HPDE6-E6E7 (cell line): ENCODE measurements at regions not wholly inside any gene's neighbourhood (a gene's known extent, or its start where the extent isn't known, plus 50 kb on each side); places are given as distances from the start of the nearest gene placed in this dataset.

Experiments used
- DNase-seq: peaks from one replicate; pipeline ENCODE4 v3.0.0; 2011; ENCODE audit warnings: missing footprints; ENCODE audit errors: extremely low spot score

DNA sequence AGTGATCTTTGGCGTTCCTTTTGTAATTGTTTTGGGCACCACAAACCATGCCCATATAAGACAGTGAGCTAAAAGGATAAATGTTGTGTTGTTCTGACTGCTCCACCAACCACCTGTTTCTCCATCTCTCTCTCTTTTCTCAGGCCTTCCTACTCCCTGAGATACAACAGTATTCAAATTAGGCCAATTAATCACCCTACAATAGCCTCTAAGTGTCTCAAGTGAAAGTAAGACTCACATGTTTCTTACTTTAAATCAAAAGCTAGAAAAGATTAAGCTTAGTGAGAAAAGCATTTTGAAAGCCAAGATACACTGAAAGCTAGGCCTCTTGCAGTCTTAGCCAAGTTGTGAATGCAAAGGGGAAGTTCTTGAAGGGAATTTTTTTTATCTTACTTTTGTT lies 268.8 kb upstream of the NREP start:
- no peak for DNase-seq

DNA sequence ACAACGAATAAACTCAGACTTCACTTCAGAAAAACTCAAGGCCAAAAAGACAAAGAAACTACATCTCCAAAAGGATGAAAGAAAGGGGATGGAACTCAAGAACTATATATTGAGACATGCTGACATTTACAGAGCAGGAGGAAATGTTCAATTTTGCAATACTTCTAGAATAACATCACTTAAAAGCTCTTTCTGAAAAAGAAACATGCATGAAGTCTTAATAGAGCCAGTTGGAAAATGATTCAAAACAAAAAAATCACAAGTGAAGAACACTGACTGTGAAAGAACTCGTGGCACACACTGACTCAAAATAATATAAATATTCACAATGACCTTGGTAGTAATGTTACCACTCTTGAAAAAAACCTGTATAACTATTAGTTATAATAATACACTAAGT lies 267.8 kb upstream of the NREP start:
- no peak for DNase-seq

DNA sequence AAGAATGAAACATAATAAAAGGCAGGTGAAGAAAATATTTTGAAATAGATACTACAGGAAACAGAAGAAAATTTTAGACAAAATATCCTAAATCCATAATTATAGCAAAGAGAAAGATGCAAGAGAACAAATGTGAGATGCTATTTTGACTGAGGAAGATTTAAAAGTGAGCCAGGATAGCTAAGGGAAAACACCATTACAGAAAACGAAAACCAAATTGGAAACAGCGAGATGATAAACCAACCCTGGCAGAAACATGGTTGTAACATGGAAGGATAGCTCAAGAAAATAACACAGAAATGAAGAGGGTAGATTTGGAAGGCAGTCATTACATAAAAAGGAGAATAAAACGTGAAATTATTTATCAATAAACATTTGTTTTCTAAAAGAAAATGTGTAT lies 267.2 kb upstream of the NREP start:
- no peak for DNase-seq

DNA sequence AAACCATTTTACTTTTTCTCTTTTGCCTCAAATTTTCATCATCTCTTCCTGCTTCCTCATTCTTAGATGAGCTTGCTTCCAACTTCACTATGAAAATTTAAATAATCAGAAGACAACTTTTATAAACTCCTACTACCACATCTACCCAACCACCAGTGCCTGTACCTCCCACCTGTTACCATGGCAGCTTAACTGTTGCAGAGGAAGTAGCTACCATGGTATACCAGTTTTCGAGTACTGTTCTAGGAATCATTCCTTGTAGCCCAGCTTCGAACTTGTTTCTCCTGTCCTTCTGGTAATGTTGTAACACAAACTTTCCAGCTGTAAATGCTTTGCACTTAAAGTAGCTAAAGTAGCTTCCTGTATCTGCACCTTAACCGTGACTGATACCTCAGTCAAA lies 266.8 kb upstream of the NREP start:
- DNase-seq, result no peak

DNA sequence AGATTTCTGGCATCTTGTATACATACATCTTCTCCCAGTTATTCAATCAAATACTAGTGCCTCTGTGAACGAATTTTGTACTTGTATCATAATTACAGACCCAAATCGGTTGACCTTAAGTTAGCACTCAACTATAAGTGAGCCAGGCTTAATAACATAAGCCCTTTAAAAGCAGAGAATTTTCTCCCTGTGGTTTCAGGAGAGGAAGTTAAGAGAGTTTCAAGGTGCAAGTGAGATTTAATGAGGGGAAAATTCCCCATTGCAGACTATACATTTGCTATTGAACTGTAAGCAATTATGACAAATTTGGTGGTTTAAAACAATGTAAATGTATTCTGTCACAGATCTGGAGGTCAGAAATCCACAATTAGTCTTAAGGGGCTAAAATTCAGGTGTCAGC lies 261.9 kb upstream of the NREP start:
- DNase-seq, result no peak

DNA sequence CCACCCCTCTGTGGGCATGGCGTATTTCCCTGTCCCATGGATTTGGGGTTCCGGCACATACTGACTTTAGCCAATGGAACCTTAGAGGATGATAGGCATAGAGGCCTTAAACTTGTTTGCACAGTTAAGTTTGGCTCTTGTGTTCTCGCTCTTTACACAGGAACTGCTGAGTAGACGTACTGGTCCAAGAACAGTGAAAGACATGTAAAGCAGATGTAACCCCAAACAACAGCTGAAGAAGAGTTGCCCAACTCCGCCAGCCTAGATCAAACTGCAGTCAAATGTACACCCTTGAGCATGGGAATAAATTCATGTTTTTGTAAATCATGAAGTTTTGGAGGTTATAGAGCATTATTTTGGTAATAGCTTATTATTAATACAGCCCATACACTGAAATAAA lies 260.0 kb upstream of the NREP start:
- DNase-seq, result no peak

DNA sequence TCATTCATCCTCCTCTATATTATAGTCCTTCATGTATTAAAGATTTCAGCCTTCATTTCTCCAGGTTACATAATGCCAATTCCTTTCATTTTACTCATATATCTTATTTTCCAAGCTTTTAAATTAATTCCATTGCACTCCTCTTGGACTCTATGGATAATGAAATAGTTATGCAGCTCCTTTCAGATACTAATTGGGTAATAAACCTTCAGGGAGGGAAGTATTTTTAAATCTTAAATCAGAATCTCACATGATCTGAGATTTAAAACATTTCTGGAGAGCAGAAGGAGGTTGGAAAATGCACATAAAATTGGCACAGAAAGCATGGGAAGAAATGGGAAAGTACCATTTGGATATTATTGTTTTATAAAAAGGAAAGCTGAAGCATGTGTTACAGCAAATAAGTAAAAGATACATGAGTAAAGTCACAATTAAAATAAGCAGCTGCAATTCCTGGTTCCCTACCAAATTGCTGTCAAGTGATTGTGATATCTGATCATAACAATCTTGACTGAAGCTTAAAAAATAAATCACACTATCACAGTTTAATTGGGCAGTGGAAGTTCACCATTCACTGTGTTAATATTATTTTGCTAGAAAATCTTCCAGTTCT lies 257.9 kb upstream of the NREP start:
- no peak for DNase-seq

DNA sequence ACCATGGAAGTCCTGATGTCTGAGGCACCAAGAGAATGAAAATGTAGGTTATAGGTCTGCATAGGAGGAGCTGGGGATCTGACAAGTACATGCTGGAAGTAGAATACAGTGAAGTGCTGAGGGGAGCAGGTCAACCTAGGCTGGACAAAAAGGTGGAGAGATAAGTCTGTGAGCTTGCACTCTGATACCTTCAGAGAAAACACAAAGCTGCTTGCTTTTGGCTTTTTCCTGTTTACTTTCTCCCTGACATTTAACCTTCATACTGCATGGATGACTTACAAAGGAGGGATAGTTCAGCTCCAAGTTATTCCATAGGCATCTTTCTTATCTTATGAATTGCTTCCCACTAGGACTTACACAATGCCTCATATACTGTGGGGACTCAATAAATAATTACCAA lies 256.7 kb upstream of the NREP start:
- no peak for DNase-seq

DNA sequence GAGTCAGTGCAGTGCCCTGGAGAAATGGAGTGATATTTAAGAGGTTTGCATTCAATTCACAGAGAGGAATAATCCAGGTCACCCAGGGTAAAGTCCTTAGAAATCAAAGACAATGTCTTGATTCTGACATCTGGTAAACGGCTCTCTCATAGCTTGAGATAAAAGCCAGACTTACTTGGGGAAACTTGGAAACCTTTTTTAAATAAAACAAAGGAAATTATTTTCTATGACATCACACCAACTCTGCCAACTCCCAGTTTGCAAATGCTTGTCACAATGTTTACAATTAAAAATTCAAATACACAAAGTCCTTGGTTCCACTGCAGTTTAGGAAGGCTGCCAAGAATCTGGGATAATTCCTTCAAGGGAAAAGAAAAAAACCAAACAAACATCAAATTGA lies 255.1 kb upstream of the NREP start:
- DNase-seq, result no peak

DNA sequence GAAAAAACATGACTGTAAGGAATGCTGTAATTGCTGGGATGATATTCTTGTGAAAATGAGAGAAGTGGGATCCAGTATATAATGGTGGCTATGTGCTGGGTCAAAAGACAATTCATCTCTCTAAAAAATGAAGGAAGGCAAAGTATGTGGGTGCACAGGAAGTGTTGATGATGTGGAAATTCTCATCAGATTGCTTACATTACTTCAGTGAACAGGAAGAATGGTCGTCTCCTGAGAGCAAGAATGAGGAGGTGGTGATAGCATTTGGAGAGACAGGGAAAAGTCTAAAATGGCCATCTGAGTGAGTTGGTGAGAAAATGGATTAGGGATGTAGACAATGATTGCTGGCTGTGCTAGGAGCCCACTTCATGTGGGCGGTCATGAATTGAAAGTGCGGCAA lies 253.5 kb upstream of the NREP start:
- DNase-seq, result no peak

DNA sequence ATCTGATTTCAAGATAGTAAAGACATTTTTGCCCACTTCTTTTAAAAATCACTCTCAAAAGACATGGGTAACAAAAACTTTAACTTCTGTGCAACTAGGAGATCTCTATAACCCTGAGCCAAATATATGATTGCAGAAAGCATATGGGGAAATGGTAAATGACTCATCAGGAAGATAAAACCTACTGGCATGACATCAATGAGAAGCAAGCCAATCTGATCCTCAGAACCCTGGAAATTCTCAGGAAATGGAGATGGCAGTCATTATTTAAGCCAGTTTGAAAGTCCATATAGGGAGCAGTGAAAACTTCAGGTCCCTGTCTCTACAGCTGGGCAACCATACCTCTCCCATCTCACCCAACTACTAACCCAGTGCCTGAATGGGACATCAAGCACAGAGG lies 249.7 kb upstream of the NREP start:
- no peak for DNase-seq

DNA sequence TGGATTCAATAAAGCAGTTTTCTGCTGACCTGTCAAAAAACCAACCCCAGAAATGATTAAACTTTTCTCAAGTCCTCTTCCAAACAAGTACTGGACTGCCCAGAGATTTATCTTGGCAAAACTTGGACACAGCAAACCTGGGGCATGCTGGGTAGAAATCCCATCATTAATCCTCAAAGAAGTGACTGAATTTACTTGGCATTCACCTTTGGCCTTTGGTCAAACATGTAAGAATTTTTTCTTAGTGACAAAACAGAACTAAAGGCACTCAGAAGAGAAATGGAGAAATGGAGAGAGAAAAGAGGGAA lies 248.6 kb upstream of the NREP start:
- no peak for DNase-seq

DNA sequence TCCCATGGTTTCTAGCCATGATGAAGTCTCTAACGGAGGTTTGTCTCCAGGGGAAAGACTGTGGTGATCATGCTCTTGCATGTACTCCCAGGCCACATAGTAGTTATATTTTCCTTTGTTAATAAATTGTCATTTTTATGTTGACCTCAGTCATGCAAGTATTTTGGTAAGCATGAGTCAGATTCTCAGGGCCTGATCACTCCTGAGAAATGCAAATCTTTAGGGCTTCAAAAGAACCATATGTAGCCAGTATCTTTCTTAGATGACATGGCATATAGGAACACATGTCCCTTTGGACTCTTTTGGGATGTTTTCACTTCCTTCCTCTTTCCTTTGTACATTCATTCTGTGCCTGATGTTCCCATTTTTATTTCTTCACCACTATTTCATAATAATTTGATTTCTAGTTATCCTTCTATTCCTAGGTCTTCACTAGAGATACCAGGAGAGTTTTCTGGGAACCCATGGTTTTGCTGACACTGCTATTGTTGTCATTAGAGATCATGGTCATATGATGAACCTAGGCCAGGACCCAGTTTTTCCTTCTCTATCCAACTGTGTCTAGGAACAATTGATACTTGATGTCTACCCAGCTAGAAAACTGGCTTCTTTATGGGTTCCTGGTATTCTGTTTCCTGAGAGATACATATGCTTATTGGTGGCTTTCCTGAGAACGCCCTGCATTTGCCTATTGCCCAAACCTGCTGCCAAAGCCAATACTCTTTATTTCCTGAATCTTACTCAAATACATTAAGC lies 248.1 kb upstream of the NREP start:
- no peak for DNase-seq

DNA sequence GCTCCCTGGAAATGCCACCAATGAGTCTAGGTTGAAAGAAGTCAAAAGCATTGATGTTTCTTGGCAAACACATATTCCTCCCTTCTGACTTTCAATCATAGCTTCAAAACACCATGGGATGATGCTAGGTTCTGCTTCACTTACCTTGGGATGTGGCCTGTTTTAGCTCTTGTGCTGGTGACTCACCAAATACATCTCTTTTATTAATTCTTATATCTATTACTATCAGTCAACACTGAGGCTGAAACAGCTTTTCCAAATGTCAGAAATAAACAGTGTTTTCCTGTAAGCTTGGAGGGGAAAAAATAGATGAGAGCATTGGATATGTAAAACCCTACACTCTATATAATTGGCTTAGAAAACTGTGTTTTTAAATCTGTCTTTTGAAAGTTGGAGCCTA lies 245.4 kb upstream of the NREP start:
- DNase-seq, result no peak

DNA sequence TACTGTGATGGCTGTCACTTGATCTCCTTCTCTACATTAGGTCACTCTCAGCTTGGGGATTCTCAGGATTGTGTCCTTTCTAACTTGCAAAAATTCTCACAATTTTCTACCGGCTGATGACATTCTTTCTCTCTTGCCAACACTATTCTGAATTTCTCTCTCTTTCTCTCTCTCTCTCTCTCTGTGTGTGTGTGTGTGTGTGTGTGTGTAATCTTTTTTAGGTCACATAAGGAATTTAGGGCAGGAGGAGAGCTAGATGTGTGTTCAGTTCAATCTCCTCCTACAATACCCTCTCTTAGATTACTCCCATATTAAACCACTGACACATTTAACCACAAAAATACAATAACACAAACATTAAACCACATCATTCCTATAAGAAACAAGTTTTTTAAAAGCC lies 242.3 kb upstream of the NREP start:
- DNase-seq, result no peak

DNA sequence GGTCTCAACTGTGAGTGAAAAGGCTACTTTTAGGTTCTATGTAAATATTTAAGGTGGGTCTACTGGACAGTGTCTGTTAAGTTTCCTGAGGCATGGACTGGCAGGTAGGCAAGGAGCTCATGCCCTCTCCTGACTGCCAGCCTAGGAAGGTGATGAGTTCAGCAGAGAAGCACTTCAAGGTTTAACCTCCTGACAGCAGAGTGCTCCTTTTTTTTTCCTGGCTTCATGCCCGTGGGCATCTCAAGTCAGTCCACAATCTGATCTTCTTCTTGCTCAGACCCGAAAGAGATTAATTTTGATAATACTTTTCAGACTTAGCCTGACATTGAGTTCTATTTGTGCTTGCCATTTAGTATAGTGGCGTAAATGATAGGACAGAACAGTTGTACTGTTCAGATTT lies 241.9 kb upstream of the NREP start:
- DNase-seq, result no peak

DNA sequence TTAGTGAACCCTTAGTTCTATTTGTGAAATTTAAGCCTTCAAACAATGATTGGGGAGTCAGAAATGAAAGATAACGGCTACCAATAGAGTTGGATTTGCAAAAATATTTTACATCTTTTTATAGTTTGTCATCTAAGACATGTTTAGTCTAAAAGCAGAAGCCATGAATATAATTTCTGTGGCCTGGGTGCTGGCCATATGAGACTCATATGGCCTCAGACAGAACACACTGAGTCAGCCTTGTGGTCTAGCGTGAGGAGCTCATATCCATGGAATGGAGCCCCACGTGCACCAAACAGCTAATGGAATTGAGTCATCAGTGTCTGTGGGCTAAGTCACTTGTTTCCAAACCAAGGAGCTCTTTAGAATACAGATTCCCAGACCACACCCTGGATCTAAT lies 240.7 kb upstream of the NREP start:
- peak; percentile 78 for DNase-seq

DNA sequence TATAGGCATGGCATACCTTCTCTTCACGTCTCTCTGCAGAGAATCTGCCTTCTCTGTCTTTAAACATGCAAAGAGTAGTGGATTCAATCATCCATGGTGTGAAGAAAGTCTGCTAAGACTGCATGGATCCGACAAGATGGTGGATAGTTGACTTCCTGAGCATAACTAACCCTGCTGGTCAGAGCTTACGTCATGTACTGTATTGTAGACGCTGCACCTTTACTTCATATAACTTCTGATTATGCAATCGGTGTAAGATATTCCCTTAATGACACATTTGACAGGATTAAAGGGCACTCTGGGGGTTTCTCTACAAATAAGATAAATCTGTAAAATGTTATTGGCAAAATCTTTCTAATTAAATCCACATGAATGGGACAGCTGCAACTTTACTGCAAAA lies 240.3 kb upstream of the NREP start:
- DNase-seq, result no peak

DNA sequence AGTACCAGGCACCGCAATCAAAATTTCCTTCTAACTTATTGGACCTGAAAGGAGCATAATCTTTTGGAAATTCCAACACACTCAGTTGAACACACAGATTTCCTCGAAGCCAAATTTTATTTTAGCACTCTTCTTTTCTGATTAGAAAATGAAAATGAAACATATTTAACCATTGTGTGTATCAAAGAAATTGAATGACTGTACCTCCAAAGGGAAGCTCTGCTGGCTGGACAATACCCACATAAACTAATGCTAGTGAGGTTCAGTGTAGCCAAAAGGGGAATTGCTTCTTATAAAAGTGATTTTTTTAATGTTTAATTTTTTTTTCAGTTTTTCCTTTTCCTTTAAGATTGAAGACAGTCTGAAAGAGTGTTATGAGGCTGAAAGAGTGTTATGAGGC lies 239.6 kb upstream of the NREP start:
- no peak for DNase-seq

DNA sequence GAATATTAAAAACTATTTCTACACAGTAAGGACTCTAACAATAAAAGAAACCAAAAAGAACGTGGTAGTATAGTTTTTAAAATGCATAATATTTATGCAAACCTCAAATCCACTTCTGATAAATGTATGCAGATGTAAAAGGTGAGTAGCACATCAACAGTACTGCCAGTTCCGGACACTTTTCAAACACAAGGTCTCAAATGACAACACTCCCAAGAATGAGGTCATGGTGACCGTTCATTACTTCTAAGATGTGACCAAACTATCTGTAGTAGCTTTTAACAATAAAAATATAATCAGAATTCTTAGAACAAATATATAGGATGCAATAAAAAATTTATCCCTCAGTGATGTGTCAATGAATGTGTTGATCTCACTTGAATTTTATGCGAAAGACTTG lies 238.7 kb upstream of the NREP start:
- no peak for DNase-seq

DNA sequence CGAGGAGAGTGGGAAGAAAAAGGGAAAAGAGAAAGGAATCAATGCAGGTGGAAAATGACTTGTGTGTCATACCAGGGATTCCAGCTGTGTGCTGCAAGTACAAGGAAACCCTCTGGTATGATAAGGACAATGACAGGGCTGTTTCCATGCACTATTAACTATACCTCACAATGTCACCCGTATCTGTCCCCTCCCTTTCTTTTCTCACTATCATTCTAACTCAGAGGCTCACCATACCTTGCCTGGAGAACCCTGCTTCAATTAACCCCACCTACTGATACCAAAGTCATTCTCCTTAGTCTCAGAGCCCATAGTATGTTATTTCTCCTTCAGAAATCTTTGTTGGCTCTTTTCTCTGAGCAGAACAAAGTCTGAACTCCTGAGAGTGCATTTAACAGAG lies 236.2 kb upstream of the NREP start:
- DNase-seq, result no peak

DNA sequence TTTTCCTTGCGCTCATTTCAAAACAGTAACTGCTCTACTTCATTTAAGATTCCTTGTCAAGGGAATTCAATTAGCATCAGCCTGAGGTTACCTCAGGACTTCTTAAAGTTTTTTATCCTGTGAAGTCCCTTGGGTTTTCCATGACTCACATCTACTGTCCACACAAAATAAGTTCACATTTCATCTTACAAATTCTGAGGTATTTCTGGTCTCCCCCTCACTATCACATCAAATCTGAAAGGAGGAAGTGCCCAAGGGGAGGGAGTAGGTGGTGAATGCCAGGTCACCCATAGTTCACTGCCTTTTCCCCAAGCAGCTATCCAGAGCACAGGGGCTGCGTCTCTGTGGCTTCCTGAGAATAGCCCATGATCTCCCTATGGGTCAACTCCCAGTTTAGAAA lies 227.1 kb upstream of the NREP start:
- DNase-seq, result peak; percentile 23

DNA sequence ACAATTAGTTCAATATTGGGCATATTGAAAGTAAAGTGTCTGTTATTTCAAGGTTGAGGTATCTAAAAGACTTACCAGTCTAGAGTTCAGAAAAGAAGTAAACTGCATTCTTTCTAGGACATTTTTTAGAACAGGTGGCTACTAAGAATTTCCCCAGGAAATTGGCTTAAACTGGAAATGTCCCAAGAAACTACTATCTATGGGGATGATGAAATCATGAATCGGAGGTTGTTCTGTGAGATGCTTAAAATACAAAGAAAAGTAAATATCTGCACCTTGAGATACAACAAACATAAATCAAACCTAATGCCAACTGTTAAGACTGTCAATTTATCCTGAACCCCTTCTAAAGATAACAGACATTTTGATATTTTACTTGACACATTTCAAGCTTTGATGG lies 226.5 kb upstream of the NREP start:
- DNase-seq, result no peak

DNA sequence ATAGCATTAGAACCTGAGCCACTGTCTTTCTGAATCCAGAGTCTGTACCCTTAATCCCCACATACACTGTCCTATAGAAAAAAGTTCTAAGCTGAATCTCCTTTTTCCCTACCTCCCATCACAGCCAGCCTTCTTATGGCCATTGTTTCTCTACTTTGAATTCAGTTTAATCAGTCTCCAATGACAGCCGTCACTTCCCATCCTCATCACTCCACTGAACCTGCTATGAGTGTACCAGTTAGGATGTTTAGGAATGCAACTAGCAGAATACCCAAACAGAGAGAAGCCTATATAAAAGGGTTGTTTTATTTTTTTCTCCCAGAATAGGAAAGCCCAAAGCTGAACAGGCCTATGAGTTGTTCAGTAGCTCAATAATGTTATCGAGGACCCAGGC lies 220.4 kb upstream of the NREP start:
- no peak for DNase-seq
